Activated T-cell treated with anti-CD3 and anti-CD28 coated beads, Interleukin-2, amount 50 U/mL, for 72 hours (primary cell): ENCODE measurements at regions not wholly inside any gene's neighbourhood (a gene's known extent, or its start where the extent isn't known, plus 50 kb on each side); places are given as distances from the start of the nearest gene placed in this dataset.
"Not testable (repeated sequence)": the region's sequence is repeated elsewhere in the genome, so short reads cannot be mapped to it uniquely, and the experiment has no call there.

Experiments
- ATAC-seq, 2 donors: fragments of 150-1000 bp; cut with Tn5 transposase; replicated peaks in 1 of 2; 2 replicates each; pipeline ENCODE4 v1.10.0; 2021; ENCODE audit warnings: moderate library complexity in 2 of 2, mild to moderate bottlenecking in 1 of 2
- DNase-seq, 2 donors: peaks; one replicate each; pipeline ENCODE4 v3.0.0; 2021 to 2022; ENCODE audit warnings: mixed read lengths in 1 of 2
- H3K27ac Mint-ChIP-seq: one replicate; pipeline ENCODE4 v1.8.0; 2022; ENCODE audit warnings: mild to moderate bottlenecking, moderate library complexity, mixed read lengths
- H3K27me3 Mint-ChIP-seq: one replicate; pipeline ENCODE4 v1.8.0; 2022; ENCODE audit warnings: low read depth, mixed read lengths
- H3K36me3 Mint-ChIP-seq, 2 donors: one replicate each; pipeline ENCODE4 v1.8.0; 2022; ENCODE audit warnings: mixed read lengths in 2 of 2, mild to moderate bottlenecking in 1 of 2; ENCODE audit not compliant: insufficient read depth in 2 of 2
- H3K4me1 Mint-ChIP-seq: one replicate; pipeline ENCODE4 v1.8.0; 2022; ENCODE audit warnings: low read depth, mixed read lengths
- H3K4me3 Mint-ChIP-seq, 2 donors: one replicate each; pipeline ENCODE4 v1.8.0; 2022; ENCODE audit warnings: mild to moderate bottlenecking in 2 of 2, mixed read lengths in 2 of 2, moderate library complexity in 2 of 2
- H3K9me3 Mint-ChIP-seq, 2 donors: one replicate each; pipeline ENCODE4 v1.8.0; 2022; ENCODE audit warnings: mixed read lengths in 2 of 2

DNA sequence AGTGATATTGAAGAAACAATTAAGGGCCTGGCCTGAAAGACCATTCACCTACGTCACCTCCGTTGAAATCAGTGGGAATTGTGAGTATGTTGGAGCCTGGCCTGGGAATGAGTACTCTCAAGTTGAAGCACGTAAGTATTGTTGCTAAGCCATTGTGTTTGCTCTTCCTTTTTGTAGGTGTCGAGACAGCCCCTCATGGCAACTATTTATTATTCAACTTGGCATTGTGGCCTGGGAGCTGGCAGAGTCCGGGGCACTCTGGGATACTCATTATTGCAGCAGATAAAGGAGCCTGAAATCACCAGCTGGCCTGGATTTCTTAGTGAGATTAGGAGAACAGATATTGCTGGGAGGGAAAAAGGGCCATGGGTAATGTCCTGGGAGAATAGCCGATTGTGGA is 147.4 kb downstream of the C12orf75 start:
- Mint-ChIP-seq H3K27ac (no peak overlapping the region), H3K27me3 (peaks cover 9% of the 10 kb centered on the region), H3K36me3 (no peaks in the 10 kb centered on the region), H3K4me1 (no peaks in the 10 kb centered on the region), H3K4me3 (no peak overlapping the region), H3K9me3 (no peaks in the 10 kb centered on the region)
- ATAC-seq = no peak
- DNase-seq = no peak

DNA sequence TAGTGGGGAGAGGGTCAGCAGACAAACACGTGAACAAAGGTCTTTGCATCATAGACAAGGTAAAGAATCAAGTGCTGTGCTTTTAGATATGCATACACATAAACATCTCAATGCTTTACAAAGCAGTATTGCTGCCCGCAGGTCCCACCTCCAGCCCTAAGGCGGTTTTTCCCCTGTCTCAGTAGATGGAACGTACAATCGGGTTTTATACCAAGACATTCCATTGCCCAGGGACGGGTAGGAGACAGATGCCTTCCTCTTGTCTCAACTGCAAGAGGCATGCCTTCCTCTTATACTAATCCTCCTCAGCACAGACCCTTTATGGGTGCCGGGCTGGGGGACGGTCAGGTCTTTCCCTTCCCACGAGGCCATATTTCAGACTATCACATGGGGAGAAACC is 148.3 kb downstream of the C12orf75 start:
- not testable (repeated sequence) for H3K4me1 Mint-ChIP-seq, H3K27me3 Mint-ChIP-seq, H3K4me3 Mint-ChIP-seq, DNase-seq, H3K27ac Mint-ChIP-seq, H3K9me3 Mint-ChIP-seq, H3K36me3 Mint-ChIP-seq, ATAC-seq

DNA sequence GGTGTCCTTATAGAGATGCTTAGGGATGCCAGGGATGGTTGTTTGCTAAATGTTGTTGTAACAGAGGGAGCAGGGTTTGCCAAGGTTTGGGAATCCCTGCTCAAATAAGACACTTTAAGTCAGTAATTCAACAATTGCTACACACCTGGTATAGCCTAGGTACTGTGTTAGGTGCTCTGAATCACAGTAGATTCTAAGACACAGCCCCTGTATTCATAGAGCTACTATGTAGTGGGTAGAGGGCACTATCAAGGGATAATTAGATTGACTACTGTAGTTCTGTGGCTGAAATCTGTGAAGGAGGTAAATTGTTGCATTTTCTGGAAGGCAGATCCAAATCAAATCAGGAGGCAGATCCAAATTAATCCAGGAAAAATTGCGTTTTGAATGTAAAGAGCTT is 149.2 kb downstream of the C12orf75 start:
- Mint-ChIP-seq H3K4me1 (no peaks in the 10 kb centered on the region), H3K27ac (no peak overlapping the region)

DNA sequence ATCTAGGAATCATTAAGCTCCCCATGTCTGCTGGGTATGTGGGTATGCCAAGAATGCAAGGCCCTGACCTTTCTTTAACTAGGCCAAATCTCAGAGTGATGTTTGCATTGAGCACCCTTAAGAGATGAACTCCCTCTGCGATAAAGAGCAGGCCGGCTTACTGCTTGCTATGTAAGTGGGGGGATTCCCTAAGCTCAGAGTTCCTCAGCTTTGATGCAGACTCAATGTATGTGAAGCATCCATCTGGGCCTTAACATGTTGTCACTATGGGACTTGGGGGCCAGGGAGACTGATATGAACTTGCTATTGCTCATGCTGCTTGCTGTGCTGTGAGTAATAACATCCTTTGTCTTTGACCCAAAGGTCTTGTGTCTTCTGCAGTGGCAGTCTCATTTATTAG is 149.7 kb downstream of the C12orf75 start:
- H3K27ac Mint-ChIP-seq = no peak overlapping the region
- no peaks in the 10 kb centered on the region for H3K27me3 Mint-ChIP-seq
- DNase-seq = no peak
- H3K4me3 Mint-ChIP-seq = no peak overlapping the region
- no peaks in the 10 kb centered on the region for H3K9me3 Mint-ChIP-seq
- ATAC-seq = no peak
- no peaks in the 10 kb centered on the region for H3K36me3 Mint-ChIP-seq
- H3K4me1 Mint-ChIP-seq = no peaks in the 10 kb centered on the region

More for the DNA sequence above, 149.2 kb downstream of the C12orf75 start:
- Mint-ChIP-seq H3K9me3 (no peaks in the 10 kb centered on the region), H3K36me3 (no peaks in the 10 kb centered on the region), H3K4me3 (no peak overlapping the region), H3K27me3 (no peaks in the 10 kb centered on the region)
- no peak for ATAC-seq
- no peak for DNase-seq

DNA sequence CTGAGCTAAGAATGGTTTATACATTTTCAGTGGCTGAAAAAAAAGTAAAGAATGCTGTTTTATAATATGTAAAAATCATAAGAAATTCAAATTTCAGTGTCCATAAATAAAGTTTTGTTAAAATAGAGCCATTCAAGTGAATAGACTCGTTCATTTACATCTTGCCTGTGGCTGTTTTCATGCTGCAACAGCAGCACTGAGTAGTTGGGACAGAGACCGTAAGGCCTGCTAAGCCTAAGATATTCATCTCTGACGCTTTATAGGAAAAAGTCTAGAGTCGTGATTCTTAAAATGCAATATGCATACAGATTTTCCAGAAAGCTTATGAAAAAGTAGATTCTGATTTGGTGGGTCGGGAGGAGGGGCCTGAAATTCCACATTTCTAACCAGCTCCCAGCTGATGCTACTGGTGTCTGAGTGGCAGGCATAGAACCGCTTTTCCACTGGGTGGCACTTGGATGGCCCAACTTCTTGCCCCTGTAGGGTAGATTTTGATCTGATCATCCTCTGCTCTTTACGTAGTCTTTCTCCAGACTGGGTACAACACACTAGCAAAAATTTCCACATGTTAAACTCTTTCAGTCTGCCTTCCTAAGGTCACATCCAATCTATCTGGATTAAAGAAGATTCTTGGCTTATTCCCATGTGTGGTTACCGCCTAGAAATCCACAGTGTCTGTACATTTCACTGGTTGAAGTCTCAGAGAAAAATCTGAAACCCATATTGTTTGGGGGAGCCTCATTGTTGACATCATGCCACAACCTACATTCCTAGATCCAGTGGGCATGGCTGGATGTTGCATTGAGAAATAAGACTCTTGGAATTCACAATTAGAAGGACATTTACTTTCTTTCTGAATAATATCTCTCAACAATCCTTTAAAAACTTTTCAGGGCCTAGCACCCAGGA is 151.2 kb downstream of the C12orf75 start:
- Mint-ChIP-seq H3K27ac (no peak overlapping the region), H3K27me3 (no peaks in the 10 kb centered on the region), H3K4me1 (no peaks in the 10 kb centered on the region), H3K9me3 (no peaks in the 10 kb centered on the region), H3K4me3 (no peak overlapping the region), H3K36me3 (no peaks in the 10 kb centered on the region)
- ATAC-seq (no peak), DNase-seq (no peak)

DNA sequence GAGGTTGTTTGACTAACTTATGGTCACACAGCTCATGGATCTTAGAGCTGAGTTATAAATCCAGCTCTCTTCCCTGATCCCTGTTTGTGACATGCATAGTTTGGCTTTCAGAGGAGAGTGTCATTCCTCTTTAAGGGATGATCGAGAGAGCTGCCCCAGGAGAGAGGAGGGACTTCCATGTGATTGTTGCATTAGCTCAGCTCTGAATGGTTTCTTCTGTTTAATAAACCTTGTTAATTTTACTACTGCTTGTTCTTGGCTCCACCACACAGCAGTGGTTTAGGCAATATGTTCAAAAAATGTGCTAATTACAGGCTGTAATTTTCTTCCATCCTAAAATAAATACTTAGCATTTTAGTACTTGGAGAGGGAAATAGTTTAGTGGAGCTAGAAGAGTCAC is 152.5 kb downstream of the C12orf75 start:
- Mint-ChIP-seq H3K4me1 (no peaks in the 10 kb centered on the region), H3K9me3 (no peaks in the 10 kb centered on the region), H3K36me3 (no peaks in the 10 kb centered on the region), H3K27ac (no peak overlapping the region), H3K4me3 (no peak overlapping the region), H3K27me3 (no peaks in the 10 kb centered on the region)
- no peak for DNase-seq
- no peak for ATAC-seq

DNA sequence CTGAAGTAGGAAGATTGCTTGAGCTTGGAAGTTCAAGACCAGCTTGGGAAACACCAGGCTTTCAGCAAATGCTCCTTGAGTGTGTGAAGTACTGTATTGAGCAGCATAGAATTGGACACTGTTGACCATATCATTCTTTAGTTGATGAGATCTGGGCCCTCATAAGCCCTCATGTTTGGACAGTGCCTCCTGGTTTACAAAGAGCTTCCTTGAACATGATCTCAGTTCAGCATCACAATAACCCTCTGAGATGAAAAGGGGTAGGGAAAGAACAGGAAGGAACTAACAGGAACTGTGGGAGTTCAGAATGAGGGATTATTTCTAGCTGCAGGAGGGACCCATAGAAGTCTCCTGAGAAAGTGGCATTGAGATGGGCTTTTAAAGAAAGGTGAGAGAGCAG is 153.2 kb downstream of the C12orf75 start:
- ATAC-seq (no peak), DNase-seq (no peak)
- Mint-ChIP-seq H3K9me3 (no peaks in the 10 kb centered on the region), H3K36me3 (no peaks in the 10 kb centered on the region), H3K27ac (no peak overlapping the region), H3K27me3 (no peaks in the 10 kb centered on the region), H3K4me3 (no peak overlapping the region), H3K4me1 (no peaks in the 10 kb centered on the region)

DNA sequence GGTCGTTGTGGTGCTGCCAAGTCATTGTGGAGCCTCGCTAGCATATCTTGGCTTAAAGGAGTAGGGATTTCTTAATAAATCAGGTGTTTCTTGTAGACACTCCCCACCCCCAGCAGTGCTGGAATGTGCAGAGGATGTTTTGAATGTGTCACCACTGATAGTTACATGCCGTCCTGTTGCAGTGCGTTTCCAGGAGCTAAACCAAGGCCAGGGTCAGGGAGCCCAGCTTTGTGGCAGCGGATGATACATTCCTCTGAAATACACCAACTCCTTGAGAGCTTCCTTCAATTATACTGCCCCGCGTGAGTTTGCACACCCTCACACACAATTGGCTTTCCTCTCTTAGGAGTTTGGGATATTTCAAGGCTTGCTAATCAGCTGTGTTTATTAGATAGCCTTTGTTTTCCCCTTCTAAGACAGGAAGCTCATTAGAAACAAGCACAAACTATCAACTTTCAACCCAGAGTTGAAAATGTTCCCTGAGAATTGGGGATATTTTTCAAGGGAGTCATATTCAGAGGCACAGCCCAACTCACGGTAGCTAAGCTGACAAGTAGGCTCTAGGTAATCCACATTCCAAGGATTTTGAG is 154.9 kb downstream of the C12orf75 start:
- DNase-seq (no peak), ATAC-seq (no peak)
- Mint-ChIP-seq H3K4me3 (no peak overlapping the region), H3K27ac (no peak overlapping the region), H3K4me1 (no peaks in the 10 kb centered on the region), H3K9me3 (no peaks in the 10 kb centered on the region), H3K36me3 (no peaks in the 10 kb centered on the region), H3K27me3 (no peaks in the 10 kb centered on the region)

DNA sequence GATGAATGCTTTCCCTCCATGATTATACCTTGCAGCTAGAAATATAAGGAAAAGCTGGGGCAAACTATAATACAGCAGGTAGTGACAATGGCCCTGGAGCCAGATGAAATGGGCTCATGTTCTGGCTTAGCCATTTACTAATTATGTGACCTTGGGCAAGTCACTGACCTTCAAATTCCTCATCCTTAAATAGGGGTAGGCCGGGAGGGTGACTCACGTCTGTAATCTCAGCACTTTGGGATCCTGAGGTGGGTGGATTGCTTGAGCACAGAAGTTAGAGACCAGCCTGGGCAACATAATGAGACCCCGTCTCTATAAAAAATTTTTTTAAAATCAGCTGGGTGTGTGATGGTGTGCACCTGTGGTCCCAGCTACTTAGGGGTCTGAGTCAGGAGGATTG is 155.4 kb downstream of the C12orf75 start:
- H3K4me1 Mint-ChIP-seq = no peaks in the 10 kb centered on the region
- H3K27ac Mint-ChIP-seq = no peak overlapping the region
- H3K36me3 Mint-ChIP-seq = no peaks in the 10 kb centered on the region
- H3K4me3 Mint-ChIP-seq = no peak overlapping the region
- no peaks in the 10 kb centered on the region for H3K9me3 Mint-ChIP-seq
- DNase-seq (no peak), ATAC-seq (no peak)
- no peaks in the 10 kb centered on the region for H3K27me3 Mint-ChIP-seq

DNA sequence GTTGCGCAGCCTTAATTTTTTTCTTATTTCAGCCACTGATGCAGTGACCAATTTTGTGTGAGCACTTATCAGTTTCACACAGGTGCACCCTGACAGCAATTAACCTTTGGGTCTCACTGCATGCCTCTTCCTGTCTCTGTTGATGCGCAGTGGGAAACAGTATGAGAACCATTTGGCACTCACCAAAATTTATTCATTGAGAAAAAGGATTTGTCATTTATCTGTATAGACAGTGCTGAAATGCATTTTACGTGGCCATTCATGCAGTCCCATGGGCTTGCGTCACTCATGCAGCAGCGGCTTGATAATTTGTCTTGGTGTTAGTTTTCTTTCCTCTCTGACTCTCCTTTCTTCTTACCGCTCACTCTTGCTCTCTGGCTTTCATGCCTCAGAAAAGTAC is 157.5 kb downstream of the C12orf75 start:
- Mint-ChIP-seq H3K9me3 (no peaks in the 10 kb centered on the region), H3K36me3 (no peaks in the 10 kb centered on the region), H3K27ac (no peak overlapping the region), H3K4me3 (no peak overlapping the region), H3K4me1 (no peaks in the 10 kb centered on the region), H3K27me3 (peaks cover 5% of the 10 kb centered on the region)
- no peak for ATAC-seq
- no peak for DNase-seq

DNA sequence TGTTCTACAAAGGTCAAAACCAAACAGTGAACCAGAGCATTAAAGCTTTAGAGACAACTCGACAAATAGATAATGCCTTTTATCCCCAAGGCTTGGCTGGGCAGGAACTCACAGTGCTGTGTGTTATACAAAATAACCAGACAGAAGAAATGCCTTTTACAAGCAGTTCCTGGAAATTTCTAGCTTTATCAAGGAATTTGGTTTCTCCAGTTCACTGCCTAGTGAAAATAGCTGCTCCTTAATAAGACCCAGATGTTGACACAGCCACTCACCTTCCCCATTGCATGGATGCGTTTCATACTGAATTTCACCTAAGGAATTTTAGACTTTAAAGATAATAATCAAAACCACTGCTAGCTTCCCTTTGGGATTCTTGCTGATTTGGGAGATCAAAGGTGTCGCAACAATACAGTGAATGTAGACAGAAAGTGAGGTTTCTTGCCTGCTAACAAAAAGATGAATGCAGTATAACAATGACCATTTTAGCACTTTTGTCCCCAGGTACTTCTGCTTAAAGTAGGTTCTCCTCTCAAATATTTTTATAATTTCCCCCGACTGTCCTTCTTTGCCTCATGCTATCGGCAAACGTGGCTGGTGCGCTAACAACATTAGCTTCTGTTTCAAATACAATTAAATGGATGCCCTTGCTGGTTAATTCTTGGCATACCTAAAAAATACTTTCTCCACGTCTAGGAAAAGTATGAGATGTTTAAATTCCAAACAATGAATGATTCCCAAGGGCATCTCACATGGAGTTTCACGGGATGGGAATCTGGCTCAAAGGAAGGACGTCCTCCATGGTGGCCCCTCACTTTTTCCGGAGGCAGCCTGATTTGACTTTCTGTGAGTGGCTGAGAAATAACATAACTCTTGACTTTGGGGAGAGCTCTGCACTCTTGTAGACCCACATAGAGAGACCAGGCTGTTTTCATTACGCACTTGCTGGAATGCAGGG is 162.4 kb downstream of the C12orf75 start:
- Mint-ChIP-seq H3K4me3 (no peak overlapping the region), H3K4me1 (no peaks in the 10 kb centered on the region), H3K27me3 (peaks cover 20% of the 10 kb centered on the region), H3K27ac (no peak overlapping the region), H3K9me3 (peaks cover 3 to 4% of the 10 kb centered on the region in 2 donors), H3K36me3 (peaks cover 0 to 4% of the 10 kb centered on the region in 2 donors)
- ATAC-seq = no peak
- DNase-seq = no peak

DNA sequence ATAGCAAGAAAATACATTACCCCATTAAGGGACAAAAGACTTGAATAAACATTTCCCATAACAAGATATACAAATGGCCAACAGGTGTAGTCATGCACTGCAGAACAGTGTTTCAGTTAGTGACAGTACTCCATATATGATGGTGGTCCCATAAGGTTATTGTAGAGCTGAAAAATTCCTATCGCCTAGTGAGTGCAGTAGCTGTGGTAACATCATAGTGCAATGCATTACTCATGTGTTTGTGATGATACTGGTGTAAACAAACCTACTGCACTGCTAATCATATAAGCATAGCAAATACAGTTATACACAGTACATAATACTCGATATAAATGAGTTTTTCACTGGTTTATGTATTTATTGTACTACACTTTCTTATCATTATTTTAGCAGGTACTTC is 168.7 kb downstream of the C12orf75 start:
- H3K36me3 Mint-ChIP-seq = peaks cover 0 to 4% of the 10 kb centered on the region in 2 donors
- H3K27me3 Mint-ChIP-seq = peaks cover 26% of the 10 kb centered on the region
- no peak overlapping the region for H3K27ac Mint-ChIP-seq
- no peak for DNase-seq
- peaks cover 3 to 4% of the 10 kb centered on the region in 2 donors for H3K9me3 Mint-ChIP-seq
- no peak for ATAC-seq
- no peak overlapping the region for H3K4me3 Mint-ChIP-seq
- no peaks in the 10 kb centered on the region for H3K4me1 Mint-ChIP-seq

DNA sequence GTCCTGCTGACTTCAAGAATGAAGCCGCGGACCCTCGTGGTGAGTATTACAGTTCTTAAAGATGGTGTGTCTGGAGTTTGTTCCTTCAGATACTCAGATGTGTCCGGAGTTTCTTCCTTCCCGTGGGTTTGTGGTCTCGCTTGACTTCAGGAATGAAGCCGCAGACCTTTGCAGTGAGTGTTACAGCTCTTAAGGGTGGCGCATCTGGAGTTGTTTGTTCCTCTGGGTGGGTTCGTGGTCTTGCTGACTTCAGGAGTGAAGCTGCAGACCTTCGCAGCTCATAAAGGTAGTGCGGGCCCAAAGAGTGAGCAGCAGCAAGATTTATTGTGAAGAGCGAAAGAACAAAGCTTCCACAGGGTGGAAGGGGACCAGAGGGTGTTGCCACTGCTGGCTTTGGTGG is 170.2 kb downstream of the C12orf75 start:
- not testable (repeated sequence) for H3K9me3 Mint-ChIP-seq, H3K27ac Mint-ChIP-seq, DNase-seq, ATAC-seq, H3K4me3 Mint-ChIP-seq, H3K36me3 Mint-ChIP-seq, H3K4me1 Mint-ChIP-seq
- peaks cover 32% of the 10 kb centered on the region for H3K27me3 Mint-ChIP-seq
